H1 (cell line): ENCODE measurements at regions not wholly inside any gene's neighbourhood (a gene's known extent, or its start where the extent isn't known, plus 50 kb on each side); places are given as distances from the start of the nearest gene placed in this dataset.

ENCODE experiments used
- BACH1 ChIP-seq: IDR thresholded peaks from 2 replicates; pipeline ENCODE4 v1.6.1; 2012; ENCODE audit warnings: low read length, improper control_type of control experiment
- CHD1 ChIP-seq: IDR thresholded peaks from 2 replicates; pipeline ENCODE4 v1.6.1; 2012; ENCODE audit warnings: low read depth, low read length, improper control_type of control experiment
- CHD2 ChIP-seq: IDR thresholded peaks from 2 replicates; pipeline ENCODE4 v1.6.1; 2012; ENCODE audit warnings: low read length, improper control_type of control experiment
- GTF2F1 ChIP-seq: IDR thresholded peaks from 2 replicates; pipeline ENCODE4 v1.6.1; 2012; ENCODE audit warnings: low read depth, low read length, improper control_type of control experiment, borderline replicate concordance
- JUND ChIP-seq: IDR thresholded peaks from 2 replicates; pipeline ENCODE4 v1.6.1; 2011; ENCODE audit warnings: mild to moderate bottlenecking, improper control_type of control experiment, low read length
- KDM4A ChIP-seq: IDR thresholded peaks from one replicate; pipeline ENCODE4 v1.7.1; 2012; ENCODE audit warnings: low read depth, mild to moderate bottlenecking, moderate library complexity, low read length, inconsistent platforms; ENCODE audit not compliant: severe bottlenecking
- NANOG ChIP-seq: IDR thresholded peaks from 2 replicates; pipeline ENCODE4 v1.6.1; 2011; ENCODE audit warnings: low read length, low read depth, mild to moderate bottlenecking, inconsistent platforms; ENCODE audit not compliant: insufficient read depth, poor library complexity, severe bottlenecking
- POU5F1 ChIP-seq: IDR thresholded peaks from 2 replicates; pipeline ENCODE4 v1.6.1; 2011; ENCODE audit warnings: low read depth, mild to moderate bottlenecking, low read length, moderate library complexity
- SAP30 ChIP-seq: fragments of 300-600 bp; sonication (generic); IDR thresholded peaks from 2 replicates; pipeline ENCODE4 v1.7.1; 2012; ENCODE audit warnings: low read length, moderate library complexity, mild to moderate bottlenecking, inconsistent platforms; ENCODE audit not compliant: insufficient read depth, insufficient replicate concordance
- SIN3A ChIP-seq, 2 experiments: IDR thresholded peaks in 1 of 2; conservative IDR thresholded peaks in 1 of 2; 2 replicates each; pipeline ENCODE4 v1.6.1; 2011 to 2012; ENCODE audit warnings: low read length in 2 of 2, improper control_type of control experiment in 1 of 2, low read depth in 1 of 2, mild to moderate bottlenecking in 1 of 2
- TBP ChIP-seq: IDR thresholded peaks from 2 replicates; pipeline ENCODE4 v1.6.1; 2011; ENCODE audit warnings: low read depth, low read length, improper control_type of control experiment
- TF ChIP-seq, protein P1 (sequence below): fragments of 300-600 bp; sonication (generic); IDR thresholded peaks from 2 replicates; pipeline ENCODE4 v1.7.1; 2012; ENCODE audit warnings: low read length, moderate library complexity, mild to moderate bottlenecking, inconsistent platforms; ENCODE audit not compliant: insufficient replicate concordance

DNA sequence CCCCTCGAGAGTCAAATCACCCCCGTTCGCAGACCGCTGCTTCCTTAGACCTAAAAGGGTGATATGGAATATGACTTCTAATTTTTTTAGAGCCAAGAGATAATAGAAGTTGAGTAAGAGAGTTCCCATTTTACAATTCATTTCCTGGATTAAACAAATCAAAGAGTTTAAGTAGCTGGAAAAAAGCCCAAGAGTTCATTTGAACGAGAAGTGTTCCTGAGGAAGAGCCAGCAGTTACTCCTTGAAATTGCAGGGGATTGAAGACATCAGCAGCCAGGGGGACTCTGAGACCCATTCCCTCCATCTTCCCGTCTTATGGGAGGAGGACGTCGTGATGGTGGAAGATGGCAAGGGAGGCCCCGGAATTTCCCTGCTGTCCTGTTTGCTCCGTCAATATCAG lies 277.0 kb downstream of the WDR11 start (continued):
- TF ChIP-seq, protein P1, sequence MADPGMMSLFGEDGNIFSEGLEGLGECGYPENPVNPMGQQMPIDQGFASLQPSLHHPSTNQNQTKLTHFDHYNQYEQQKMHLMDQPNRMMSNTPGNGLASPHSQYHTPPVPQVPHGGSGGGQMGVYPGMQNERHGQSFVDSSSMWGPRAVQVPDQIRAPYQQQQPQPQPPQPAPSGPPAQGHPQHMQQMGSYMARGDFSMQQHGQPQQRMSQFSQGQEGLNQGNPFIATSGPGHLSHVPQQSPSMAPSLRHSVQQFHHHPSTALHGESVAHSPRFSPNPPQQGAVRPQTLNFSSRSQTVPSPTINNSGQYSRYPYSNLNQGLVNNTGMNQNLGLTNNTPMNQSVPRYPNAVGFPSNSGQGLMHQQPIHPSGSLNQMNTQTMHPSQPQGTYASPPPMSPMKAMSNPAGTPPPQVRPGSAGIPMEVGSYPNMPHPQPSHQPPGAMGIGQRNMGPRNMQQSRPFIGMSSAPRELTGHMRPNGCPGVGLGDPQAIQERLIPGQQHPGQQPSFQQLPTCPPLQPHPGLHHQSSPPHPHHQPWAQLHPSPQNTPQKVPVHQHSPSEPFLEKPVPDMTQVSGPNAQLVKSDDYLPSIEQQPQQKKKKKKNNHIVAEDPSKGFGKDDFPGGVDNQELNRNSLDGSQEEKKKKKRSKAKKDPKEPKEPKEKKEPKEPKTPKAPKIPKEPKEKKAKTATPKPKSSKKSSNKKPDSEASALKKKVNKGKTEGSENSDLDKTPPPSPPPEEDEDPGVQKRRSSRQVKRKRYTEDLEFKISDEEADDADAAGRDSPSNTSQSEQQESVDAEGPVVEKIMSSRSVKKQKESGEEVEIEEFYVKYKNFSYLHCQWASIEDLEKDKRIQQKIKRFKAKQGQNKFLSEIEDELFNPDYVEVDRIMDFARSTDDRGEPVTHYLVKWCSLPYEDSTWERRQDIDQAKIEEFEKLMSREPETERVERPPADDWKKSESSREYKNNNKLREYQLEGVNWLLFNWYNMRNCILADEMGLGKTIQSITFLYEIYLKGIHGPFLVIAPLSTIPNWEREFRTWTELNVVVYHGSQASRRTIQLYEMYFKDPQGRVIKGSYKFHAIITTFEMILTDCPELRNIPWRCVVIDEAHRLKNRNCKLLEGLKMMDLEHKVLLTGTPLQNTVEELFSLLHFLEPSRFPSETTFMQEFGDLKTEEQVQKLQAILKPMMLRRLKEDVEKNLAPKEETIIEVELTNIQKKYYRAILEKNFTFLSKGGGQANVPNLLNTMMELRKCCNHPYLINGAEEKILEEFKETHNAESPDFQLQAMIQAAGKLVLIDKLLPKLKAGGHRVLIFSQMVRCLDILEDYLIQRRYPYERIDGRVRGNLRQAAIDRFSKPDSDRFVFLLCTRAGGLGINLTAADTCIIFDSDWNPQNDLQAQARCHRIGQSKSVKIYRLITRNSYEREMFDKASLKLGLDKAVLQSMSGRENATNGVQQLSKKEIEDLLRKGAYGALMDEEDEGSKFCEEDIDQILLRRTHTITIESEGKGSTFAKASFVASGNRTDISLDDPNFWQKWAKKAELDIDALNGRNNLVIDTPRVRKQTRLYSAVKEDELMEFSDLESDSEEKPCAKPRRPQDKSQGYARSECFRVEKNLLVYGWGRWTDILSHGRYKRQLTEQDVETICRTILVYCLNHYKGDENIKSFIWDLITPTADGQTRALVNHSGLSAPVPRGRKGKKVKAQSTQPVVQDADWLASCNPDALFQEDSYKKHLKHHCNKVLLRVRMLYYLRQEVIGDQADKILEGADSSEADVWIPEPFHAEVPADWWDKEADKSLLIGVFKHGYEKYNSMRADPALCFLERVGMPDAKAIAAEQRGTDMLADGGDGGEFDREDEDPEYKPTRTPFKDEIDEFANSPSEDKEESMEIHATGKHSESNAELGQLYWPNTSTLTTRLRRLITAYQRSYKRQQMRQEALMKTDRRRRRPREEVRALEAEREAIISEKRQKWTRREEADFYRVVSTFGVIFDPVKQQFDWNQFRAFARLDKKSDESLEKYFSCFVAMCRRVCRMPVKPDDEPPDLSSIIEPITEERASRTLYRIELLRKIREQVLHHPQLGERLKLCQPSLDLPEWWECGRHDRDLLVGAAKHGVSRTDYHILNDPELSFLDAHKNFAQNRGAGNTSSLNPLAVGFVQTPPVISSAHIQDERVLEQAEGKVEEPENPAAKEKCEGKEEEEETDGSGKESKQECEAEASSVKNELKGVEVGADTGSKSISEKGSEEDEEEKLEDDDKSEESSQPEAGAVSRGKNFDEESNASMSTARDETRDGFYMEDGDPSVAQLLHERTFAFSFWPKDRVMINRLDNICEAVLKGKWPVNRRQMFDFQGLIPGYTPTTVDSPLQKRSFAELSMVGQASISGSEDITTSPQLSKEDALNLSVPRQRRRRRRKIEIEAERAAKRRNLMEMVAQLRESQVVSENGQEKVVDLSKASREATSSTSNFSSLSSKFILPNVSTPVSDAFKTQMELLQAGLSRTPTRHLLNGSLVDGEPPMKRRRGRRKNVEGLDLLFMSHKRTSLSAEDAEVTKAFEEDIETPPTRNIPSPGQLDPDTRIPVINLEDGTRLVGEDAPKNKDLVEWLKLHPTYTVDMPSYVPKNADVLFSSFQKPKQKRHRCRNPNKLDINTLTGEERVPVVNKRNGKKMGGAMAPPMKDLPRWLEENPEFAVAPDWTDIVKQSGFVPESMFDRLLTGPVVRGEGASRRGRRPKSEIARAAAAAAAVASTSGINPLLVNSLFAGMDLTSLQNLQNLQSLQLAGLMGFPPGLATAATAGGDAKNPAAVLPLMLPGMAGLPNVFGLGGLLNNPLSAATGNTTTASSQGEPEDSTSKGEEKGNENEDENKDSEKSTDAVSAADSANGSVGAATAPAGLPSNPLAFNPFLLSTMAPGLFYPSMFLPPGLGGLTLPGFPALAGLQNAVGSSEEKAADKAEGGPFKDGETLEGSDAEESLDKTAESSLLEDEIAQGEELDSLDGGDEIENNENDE = no peak
- TF ChIP-seq SAP30 (no peak), KDM4A (no peak), POU5F1 (no peak), JUND (no peak), CHD1 (no peak), CHD2 (no peak), TBP (no peak), GTF2F1 (no peak), SIN3A (conservative IDR thresholded peaks at IDR 0.05 in 1 of 2, IDR thresholded peaks at IDR 0.05 in 1 of 2; ENCODE audit: low read depth in 1 of 2, low read length in 2 of 2) (no peak), NANOG (no peak), BACH1 (no peak)
